CD4-positive, alpha-beta T cell treated with Interleukin-10 for 1 hour (primary cell): ENCODE measurements at regions not wholly inside any gene's neighbourhood (a gene's known extent, or its start where the extent isn't known, plus 50 kb on each side); places are given as distances from the start of the nearest gene placed in this dataset.

ENCODE experiments used
- DNase-seq: peaks from one replicate; pipeline ENCODE4 v3.0.0-alpha.2; 2020

DNA sequence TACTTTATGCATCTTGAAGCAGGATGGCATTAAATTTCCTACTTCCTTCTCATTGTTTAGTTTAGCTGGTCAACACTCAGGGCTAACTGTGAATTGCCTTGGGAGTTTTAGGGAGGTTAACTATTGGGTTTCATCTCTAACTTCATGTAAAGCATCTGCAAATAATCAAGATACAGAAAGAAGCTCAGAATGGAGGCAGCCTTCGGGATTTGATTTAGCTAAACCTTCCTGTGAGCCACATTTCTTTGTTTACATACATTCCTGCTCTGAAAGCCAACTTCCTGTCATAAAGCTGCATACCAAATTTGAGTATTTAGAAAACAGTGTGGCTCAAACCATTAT, 131.7 kb upstream of the PCDH18 start:
- no peak for DNase-seq

DNA sequence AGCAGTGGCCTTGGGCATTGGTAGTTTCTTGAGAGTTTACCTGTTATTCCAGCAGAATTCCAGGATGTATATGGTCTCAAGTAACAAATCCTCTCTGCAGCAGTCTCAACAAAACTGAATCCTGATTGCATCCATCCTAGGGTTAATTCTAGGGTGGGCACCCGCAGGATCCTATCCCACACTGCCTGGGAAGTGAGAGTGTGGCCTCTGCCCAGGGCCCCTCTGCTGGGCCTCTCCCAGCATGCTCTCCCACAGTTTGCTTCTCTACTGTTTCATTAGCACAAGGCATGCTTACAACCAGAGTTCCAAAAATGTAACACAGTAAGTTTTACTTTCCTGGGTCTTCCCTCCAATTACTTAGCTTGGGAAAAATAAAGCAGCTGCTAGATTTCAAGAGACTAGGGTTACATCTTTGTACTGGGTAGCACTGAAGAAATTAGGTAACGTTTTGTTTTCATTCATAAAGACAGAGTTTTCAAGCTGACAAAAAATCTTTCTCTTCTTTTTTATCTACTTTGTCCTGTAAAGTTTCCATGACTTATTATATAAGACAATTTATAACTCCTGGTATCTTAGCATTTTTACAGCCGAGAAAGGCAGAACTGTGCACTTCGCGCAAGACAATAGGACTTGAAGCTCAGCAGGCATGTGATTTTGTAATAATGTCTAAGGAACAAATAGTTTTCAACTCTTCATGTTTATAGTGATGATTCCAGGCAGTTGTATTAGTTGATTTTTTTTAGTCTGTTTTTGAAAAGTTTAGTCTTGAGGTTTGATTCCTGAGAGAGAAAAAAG, 131.2 kb upstream of the PCDH18 start:
- no peak for DNase-seq

- no peak for DNase-seq
Observed at GRCh38 chr4:137661693-137662092, 129.4 kb upstream of the PCDH18 start.

GRCh38 chr4:137660211-137660610, 127.9 kb upstream of the PCDH18 start:
- DNase-seq, result no peak

DNA sequence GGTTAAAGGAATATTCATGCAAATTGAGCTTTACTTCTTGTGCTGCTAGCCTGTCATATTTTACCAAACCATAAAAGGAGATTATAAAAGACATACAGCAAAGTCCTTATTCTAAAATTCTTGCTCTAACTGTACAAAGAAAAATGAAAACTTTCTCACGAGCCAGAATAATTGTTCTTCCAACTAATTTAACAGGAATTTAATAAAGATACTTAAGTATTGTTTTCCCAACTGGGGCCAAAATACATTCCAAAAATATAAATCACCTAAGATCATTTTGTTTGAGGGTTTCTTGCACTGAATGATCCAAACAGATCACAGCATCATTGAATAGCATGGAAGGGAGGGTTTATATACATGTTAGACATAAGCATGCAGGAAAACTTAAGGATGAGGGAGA, 127.1 kb upstream of the PCDH18 start:
- DNase-seq, result no peak

DNA sequence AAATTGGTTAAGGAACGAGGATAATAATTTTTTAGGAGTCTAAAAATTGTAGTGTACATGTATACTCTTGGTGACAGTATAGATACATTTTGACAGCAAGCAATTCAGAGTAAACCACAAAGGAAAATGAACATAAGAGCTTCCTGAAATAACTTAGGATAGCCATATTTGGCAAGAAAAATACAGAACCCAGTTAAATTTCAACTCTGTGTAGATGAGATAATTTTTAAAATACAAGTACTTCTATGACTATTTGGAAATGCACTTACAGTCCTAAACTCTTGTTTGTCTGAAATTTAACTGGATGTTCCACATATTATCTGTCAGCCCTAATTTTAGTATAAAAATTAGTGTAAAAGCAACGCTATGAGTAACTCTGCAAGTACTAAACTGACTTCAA, 124.4 kb upstream of the PCDH18 start:
- no peak for DNase-seq

- no peak for DNase-seq
Observed at GRCh38 chr4:137655302-137655701, 123.0 kb upstream of the PCDH18 start.

- DNase-seq, result no peak
Observed at GRCh38 chr4:137651128-137651527, 118.8 kb upstream of the PCDH18 start.

GRCh38 chr4:137649711-137650450, 117.6 kb upstream of the PCDH18 start:
- no peak for DNase-seq

- no peak for DNase-seq
Observed at GRCh38 chr4:137648531-137648930, 116.2 kb upstream of the PCDH18 start.

- DNase-seq, result no peak
Observed at GRCh38 chr4:137647375-137647774, 115.1 kb upstream of the PCDH18 start.

GRCh38 chr4:137644201-137644600, 111.9 kb upstream of the PCDH18 start:
- DNase-seq, result no peak

DNA sequence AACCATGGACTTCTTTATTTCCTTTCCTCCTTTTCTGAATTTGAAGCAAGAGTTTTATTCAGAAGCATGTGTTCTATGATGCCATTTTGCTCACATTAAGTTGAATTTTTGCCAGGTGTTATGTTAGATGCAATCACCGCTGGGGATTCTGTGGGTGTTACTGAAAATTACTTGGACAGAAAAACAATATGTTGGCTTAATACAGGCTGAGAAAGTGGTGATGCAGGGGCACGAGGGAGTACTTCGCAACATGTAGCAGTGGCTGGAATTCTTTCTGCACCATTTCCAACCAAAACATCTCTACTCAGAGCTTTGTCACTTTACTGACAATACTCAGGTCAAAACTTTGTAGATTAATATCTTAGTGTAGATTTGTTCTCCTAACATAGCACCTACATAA, 109.2 kb upstream of the PCDH18 start:
- DNase-seq, result no peak

DNA sequence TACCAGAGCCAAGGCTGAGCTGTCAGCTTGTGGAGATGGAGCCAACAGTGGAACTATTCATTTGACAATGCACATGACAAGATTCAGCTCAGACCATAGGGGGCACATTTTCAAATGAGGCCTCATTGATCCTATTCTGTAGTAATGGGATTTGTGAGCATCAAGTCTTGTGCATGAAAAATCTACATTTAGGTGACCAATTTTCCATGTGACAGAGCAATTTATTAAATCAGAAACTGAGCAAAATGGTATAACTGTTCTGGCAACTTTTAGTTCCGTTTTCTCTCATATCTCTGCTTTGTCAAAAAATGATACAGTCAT, 108.5 kb upstream of the PCDH18 start:
- DNase-seq, result no peak

- DNase-seq, result no peak
Observed at GRCh38 chr4:137640156-137640837, 108.0 kb upstream of the PCDH18 start.

DNA sequence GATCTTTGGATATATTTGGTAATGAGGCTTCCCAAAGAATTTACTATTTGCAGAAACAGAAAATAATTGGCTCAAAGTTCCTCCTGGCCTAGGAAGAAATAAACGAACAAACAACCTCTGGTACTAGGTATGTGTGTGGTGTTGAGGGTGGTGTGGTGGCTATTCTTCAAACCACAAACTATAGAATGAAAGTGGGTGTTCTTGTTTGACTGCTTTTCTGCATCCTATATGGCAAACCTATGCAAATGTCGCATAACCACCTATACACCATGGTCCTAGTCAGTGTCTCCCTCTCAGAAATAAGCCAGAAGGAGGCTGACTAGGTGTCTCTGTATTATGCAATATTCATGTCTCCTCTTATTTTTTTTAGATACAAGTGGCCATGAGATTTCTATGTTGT, 106.6 kb upstream of the PCDH18 start:
- DNase-seq, result no peak

GRCh38 chr4:137635601-137636000, 103.3 kb upstream of the PCDH18 start:
- DNase-seq, result no peak

DNA sequence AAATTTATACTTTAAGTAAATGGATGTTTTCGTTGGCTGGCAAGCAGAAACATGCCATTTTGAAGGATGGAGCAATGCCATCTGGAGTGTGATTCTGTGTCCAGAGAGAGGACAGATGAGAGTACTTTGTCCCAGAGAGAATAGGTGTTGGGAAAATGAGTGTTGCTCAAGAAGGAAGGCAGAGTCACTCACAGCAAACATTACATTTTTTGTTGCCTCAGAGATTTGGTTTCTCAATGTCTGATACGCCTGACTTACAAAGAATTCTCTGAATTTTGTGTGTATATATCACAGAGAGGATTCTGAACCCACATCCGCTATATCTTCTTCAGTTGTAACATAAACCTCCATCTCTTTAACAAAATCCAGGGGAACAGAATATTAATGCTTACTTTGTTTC, 102.8 kb upstream of the PCDH18 start:
- no peak for DNase-seq

DNA sequence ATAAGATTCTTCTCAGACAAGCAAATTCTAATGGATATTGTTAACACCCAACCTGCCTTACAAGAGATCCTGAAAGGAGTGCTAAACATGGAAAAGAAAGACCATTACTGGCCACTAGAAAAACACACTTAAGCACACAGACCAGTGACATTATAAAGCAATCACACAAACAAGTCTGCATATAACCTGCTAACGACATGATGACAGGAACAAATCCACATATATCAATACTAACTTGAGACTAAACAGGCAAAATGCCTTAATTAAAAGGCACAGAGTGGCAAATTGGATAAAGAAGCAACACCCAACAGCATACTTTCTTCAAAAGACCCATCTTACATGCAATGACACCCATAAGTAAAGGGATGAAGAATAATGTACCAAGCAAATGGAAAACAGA, 100.5 kb upstream of the PCDH18 start:
- no peak for DNase-seq

DNA sequence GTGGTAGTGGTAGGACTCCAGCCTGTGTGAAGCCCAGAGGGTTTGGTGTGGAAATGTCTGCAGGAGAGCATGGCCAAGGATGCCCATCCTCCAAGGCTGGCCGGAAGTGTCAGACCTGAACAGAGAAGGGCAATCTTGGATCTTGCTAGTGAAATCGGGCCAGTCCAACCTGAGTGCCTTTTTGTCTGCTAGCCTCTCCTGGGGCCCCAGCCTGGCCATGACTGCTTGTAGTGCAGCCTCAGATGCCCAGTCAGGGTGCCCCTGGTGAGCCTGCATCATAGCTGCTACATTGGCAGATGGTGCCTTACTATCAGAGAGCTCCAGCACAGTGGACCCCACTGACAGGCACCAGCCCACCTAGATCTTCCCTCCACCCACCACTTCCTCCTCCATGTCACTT, 99.3 kb upstream of the PCDH18 start:
- DNase-seq, result no peak

- DNase-seq, result no peak
Observed at GRCh38 chr4:137630252-137630651, 98.0 kb upstream of the PCDH18 start.

DNA sequence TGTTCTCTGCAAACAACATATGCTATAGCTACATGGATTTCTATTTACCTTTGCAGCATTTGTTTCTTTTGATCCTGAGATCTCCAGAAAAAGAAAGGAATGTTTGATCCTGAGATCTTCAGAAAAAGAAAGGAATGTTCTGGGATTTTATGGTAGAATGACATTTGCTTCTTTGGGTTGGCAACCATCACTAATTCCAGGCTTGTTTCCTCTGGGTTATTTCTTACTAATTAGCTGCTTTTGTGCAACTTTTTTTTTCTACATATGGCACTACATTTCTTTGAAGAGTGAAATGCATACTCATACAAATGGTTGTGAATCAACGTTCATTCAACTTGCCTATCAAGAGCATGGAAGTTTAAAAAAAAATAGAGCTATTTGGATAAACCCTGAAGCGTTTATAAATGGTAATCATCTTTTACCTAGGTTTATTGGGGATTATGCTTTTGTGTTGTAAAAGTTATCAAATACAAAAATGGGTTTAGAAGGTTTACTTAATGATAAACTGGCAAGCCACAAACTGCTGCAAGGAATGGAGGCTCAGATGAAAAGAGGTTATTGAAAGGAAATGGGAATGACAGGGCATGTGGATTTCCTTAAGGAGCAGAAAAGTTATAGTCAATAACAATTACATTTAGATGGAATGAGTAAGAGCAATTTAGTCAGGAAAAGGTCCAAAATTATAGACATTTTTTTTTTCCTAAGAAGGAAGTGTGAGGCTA, 95.6 kb upstream of the PCDH18 start:
- DNase-seq, result no peak

GRCh38 chr4:137626942-137627738, 94.8 kb upstream of the PCDH18 start:
- no peak for DNase-seq
